HCT116 (cell line): ENCODE measurements at regions not wholly inside any gene's neighbourhood (a gene's known extent, or its start where the extent isn't known, plus 50 kb on each side); places are given as distances from the start of the nearest gene placed in this dataset.

Source experiments
- ATAC-seq: fragments of 200-7000 bp; cut with Tn5 transposase; 2 replicates; pipeline ENCODE4 v1.9.1; 2020; ENCODE audit warnings: mild to moderate bottlenecking, moderate library complexity
- BruUV-seq: library from RNA; stranded (reverse); fragments of 400-500 nt; replicated peaks from 2 replicates; lab custom pipeline; 2021; lab: Mats Ljungman, UMichigan
- CTCF ChIA-PET: fragments of 300-600 bp; sonication (Branson Sonifier 250); formaldehyde crosslinking; loops from one replicate; lab custom pipeline; 2021; ENCODE audit warnings: antibody characterized with exemption; lab: Charles Lee
- POLR2A ChIA-PET: fragments of 300-600, 350-600 bp; sonication (Branson Sonifier 250); formaldehyde crosslinking; loops from one replicate; lab custom pipeline; 2021; ENCODE audit warnings: antibody characterized with exemption; lab: Charles Lee
- RAD21 ChIA-PET, 2 experiments: fragments of 300-600 bp; sonication (Branson Sonifier 250); formaldehyde crosslinking; loops; one replicate each; lab custom pipeline; 2023; ENCODE audit warnings: low total read pairs in 2 of 2; ENCODE audit not compliant: uncharacterized antibody in 2 of 2, unreplicated experiment in 2 of 2, low non-redundant PET in 1 of 2; lab: Charles Lee
- DNase-seq: peaks from one replicate; pipeline ENCODE4 v3.0.0-alpha.2; 2010; ENCODE audit warnings: low read depth, low spot score
- H2AFZ ChIP-seq: fragments of 200-600 bp; shearing (Covaris generic), sonication (generic); 2 replicates; pipeline ENCODE4 v1.6.1; 2017; ENCODE audit warnings: low read depth, mixed run types, mixed read lengths, antibody characterized with exemption, low read length; ENCODE audit not compliant: poor library complexity, severe bottlenecking
- H3K27ac ChIP-seq: 2 replicates; pipeline ENCODE4 v1.5.1; 2012; ENCODE audit warnings: low read depth, low read length
- H3K27me3 ChIP-seq: fragments of 200-600 bp; sonication (generic); 2 replicates; pipeline ENCODE4 v1.6.1; 2016; ENCODE audit warnings: mixed run types, low read length, mixed read lengths; ENCODE audit not compliant: insufficient read depth
- H3K36me3 ChIP-seq, 2 experiments: fragments of 200-500 bp in 1 of 2; fragments of 200-600 bp in 1 of 2; sonication (Bioruptor generic) in 1 of 2; sonication (generic) in 1 of 2; 2 replicates each; pipeline versions ENCODE4 v1.5.1 to v1.6.1; 2014 to 2016; ENCODE audit warnings: low read length in 2 of 2, inconsistent platforms in 1 of 2, mixed read lengths in 1 of 2, mixed run types in 1 of 2; ENCODE audit not compliant: insufficient read depth in 2 of 2, control insufficient read depth in 1 of 2
- H3K4me1 ChIP-seq, 2 experiments: fragments of 200-600 bp in 1 of 2; sonication (generic) in 1 of 2; 2 replicates each; pipeline versions ENCODE4 v1.5.1 to v1.6.1; 2012 to 2017; ENCODE audit warnings: low read length in 2 of 2, inconsistent platforms in 1 of 2, mild to moderate bottlenecking in 1 of 2, mixed read lengths in 1 of 2, mixed run types in 1 of 2, moderate library complexity in 1 of 2; ENCODE audit not compliant: insufficient read depth in 2 of 2, control insufficient read depth in 1 of 2
- H3K4me2 ChIP-seq: fragments of 200-600 bp; sonication (generic); 2 replicates; pipeline ENCODE4 v1.6.1; 2017; ENCODE audit warnings: mixed run types, low read length, mixed read lengths
- H3K4me3 ChIP-seq, 2 experiments: fragments of 200-600 bp in 1 of 2; sonication (generic) in 1 of 2; replicated peaks in 1 of 2; 2 replicates each; pipeline ENCODE4 v1.5.1; 2011 to 2016; ENCODE audit warnings: low read length in 2 of 2, control low read depth in 1 of 2, low read depth in 1 of 2, mild to moderate bottlenecking in 1 of 2, mixed read lengths in 1 of 2, mixed run types in 1 of 2
- H3K79me2 ChIP-seq: fragments of 200-600 bp; sonication (generic); 2 replicates; pipeline ENCODE4 v1.6.1; 2017; ENCODE audit warnings: mild to moderate bottlenecking, mixed run types, low read length, moderate library complexity, mixed read lengths; ENCODE audit not compliant: insufficient read depth
- H3K9ac ChIP-seq: fragments of 200-600 bp; sonication (generic); 2 replicates; pipeline ENCODE4 v1.6.1; 2016; ENCODE audit warnings: low read length, mixed read lengths
- H3K9me2 ChIP-seq: fragments of 200-600 bp; sonication (generic), shearing (Covaris generic); 2 replicates; pipeline ENCODE4 v1.6.1; 2017; ENCODE audit warnings: mixed run types, mild to moderate bottlenecking, moderate library complexity; ENCODE audit not compliant: insufficient read depth
- H3K9me3 ChIP-seq, 2 experiments: fragments of 200-500 bp in 1 of 2; fragments of 200-600 bp in 1 of 2; sonication (Bioruptor generic) in 1 of 2; sonication (generic) in 1 of 2; 2 replicates each; pipeline ENCODE4 v1.6.1; 2014 to 2017; ENCODE audit warnings: low read length in 2 of 2, mixed read lengths in 2 of 2, inconsistent platforms in 1 of 2, low read depth in 1 of 2, mild to moderate bottlenecking in 1 of 2, mixed run types in 1 of 2, moderate library complexity in 1 of 2; ENCODE audit not compliant: control insufficient read depth in 1 of 2, insufficient read depth in 1 of 2
- H4K20me1 ChIP-seq: fragments of 200-600 bp; sonication (generic), shearing (Covaris generic); 2 replicates; pipeline ENCODE4 v1.6.1; 2017; ENCODE audit warnings: mixed run types, mild to moderate bottlenecking, moderate library complexity; ENCODE audit not compliant: insufficient read depth
- CEBPB ChIP-seq: IDR thresholded peaks from 2 replicates; pipeline ENCODE4 v1.6.1; 2012; ENCODE audit warnings: low read depth
- EZH2 ChIP-seq: fragments of 200-600 bp; sonication (generic); IDR thresholded peaks from 2 replicates; pipeline ENCODE4 v1.6.1; 2017; ENCODE audit warnings: antibody characterized with exemption, mixed run types
- EZH2phosphoT487 ChIP-seq: fragments of 200-600 bp; IDR thresholded peaks from 2 replicates; pipeline ENCODE4 v1.6.1; 2018; ENCODE audit warnings: antibody characterized with exemption, borderline replicate concordance
- FOSL1 ChIP-seq: IDR thresholded peaks from 2 replicates; pipeline ENCODE4 v1.6.1; 2012; ENCODE audit warnings: low read depth
- JUND ChIP-seq: IDR thresholded peaks from 2 replicates; pipeline ENCODE4 v1.6.1; 2012
- POLR2AphosphoS5 ChIP-seq: IDR thresholded peaks from 2 replicates; pipeline ENCODE4 v1.6.1; 2011; ENCODE audit warnings: mild to moderate bottlenecking, low read depth, low read length, moderate library complexity
- SIN3A ChIP-seq: IDR thresholded peaks from 2 replicates; pipeline ENCODE4 v1.6.1; 2012; ENCODE audit warnings: low read depth
- SP1 ChIP-seq: IDR thresholded peaks from 2 replicates; pipeline ENCODE4 v1.6.1; 2012; ENCODE audit warnings: low read depth
- SRF ChIP-seq: IDR thresholded peaks from 2 replicates; pipeline ENCODE4 v1.6.1; 2012; ENCODE audit warnings: low read depth
- intact Hi-C: fragments of 100-400 bp; cut with micrococcal nuclease; formaldehyde crosslinking; loops from 2 replicates; pipeline ENCODE4 v1.10.0; 2022
- TF ChIP-seq, protein P1 (sequence below): IDR thresholded peaks from 2 replicates; pipeline ENCODE4 v1.6.1; 2012
- TF ChIP-seq, protein P2 (sequence below), 3 experiments: fragments of 200-600 bp in 1 of 3; sonication (generic) in 1 of 3; IDR thresholded peaks in 2 of 3; conservative IDR thresholded peaks in 1 of 3; 2 replicates each; pipeline ENCODE4 v1.5.1; 2012 to 2017; ENCODE audit warnings: low read depth in 2 of 3, low read length in 2 of 3, antibody characterized with exemption in 1 of 3, borderline replicate concordance in 1 of 3, control low read depth in 1 of 3, mild to moderate bottlenecking in 1 of 3, mixed read lengths in 1 of 3, mixed run types in 1 of 3, moderate library complexity in 1 of 3; ENCODE audit not compliant: insufficient read depth in 1 of 3

GRCh38 chr6:130520221-130520620, 154.4 kb downstream of the TMEM200A start:
- H3K4me1 ChIP-seq, result peaks cover 3 to 26% of the 10 kb centered on the region in 2 experiments; a peak in 3 of 4 replicates
- no peak overlapping the region for H3K27ac ChIP-seq
- POLR2A ChIA-PET, result no interaction called here
- H3K9ac ChIP-seq, result no peak overlapping the region
- H3K9me2 ChIP-seq, result no peaks in the 10 kb centered on the region
- H2AFZ ChIP-seq, result peak overlapping the region; percentile 50
- H3K9me3 ChIP-seq, result no peaks in the 10 kb centered on the region
- intact Hi-C loops, result no loop called here
- DNase-seq (no peak), ATAC-seq (no peak)
- RAD21 ChIA-PET, result no interaction called here
- H3K4me3 ChIP-seq, result no peak overlapping the region
- no peak overlapping the region for H3K4me2 ChIP-seq
- H3K27me3 ChIP-seq, result no peaks in the 10 kb centered on the region
- TF ChIP-seq SP1 (peak; percentile 16; the same call in 1 of the 2 replicates), FOSL1 (no peak)
- H3K36me3 ChIP-seq, result 0 out of 4 replicates have a peak, but pooled peaks cover 0 to 4% of the 10 kb centered on the region in 2 experiments
- CTCF ChIA-PET, result no interaction called here
- no peaks in the 10 kb centered on the region for H3K79me2 ChIP-seq
- H4K20me1 ChIP-seq, result no peaks in the 10 kb centered on the region
- BruUV-seq, result no TSS peak

DNA sequence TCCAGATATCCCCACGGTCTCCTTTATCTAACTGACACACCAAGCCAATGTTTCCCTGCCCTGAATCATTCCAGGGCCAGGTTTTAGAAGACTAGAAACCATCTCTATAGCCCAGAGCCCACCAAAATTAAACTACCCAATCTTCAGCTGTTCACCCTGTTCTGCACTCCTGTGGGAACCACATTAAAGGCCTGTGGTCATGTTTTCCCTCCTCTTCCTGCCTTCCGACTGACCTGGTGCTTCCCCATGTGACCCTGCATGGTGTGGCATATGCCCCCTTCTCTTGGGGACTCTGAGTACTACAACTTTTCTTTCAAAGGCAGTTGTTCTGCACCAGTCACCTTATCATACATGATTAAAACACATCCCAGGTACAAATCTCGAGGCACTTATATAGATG, 155.0 kb downstream of the TMEM200A start:
- ChIA-PET RAD21 (no interaction called here), CTCF (no interaction called here)
- Histone ChIP-seq H4K20me1 (no peaks in the 10 kb centered on the region), H3K4me1 (peaks cover 3 to 26% of the 10 kb centered on the region in 2 experiments; a peak in 3 of 4 replicates), H3K9me3 (no peaks in the 10 kb centered on the region), H3K79me2 (no peaks in the 10 kb centered on the region), H3K9ac (no peak overlapping the region), H3K27me3 (no peaks in the 10 kb centered on the region)
- intact Hi-C loops, result no loop called here
- TF ChIP-seq, protein P1, sequence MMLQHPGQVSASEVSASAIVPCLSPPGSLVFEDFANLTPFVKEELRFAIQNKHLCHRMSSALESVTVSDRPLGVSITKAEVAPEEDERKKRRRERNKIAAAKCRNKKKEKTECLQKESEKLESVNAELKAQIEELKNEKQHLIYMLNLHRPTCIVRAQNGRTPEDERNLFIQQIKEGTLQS, result no peak
- no peak for TF ChIP-seq EZH2phosphoT487
- no peak for TF ChIP-seq CEBPB
- TF ChIP-seq, protein P2, sequence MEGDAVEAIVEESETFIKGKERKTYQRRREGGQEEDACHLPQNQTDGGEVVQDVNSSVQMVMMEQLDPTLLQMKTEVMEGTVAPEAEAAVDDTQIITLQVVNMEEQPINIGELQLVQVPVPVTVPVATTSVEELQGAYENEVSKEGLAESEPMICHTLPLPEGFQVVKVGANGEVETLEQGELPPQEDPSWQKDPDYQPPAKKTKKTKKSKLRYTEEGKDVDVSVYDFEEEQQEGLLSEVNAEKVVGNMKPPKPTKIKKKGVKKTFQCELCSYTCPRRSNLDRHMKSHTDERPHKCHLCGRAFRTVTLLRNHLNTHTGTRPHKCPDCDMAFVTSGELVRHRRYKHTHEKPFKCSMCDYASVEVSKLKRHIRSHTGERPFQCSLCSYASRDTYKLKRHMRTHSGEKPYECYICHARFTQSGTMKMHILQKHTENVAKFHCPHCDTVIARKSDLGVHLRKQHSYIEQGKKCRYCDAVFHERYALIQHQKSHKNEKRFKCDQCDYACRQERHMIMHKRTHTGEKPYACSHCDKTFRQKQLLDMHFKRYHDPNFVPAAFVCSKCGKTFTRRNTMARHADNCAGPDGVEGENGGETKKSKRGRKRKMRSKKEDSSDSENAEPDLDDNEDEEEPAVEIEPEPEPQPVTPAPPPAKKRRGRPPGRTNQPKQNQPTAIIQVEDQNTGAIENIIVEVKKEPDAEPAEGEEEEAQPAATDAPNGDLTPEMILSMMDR (IDR thresholded peaks at IDR 0.05 in 2 of 3, conservative IDR thresholded peaks at IDR 0.05 in 1 of 3; ENCODE audit: borderline replicate concordance in 1 of 3, insufficient read depth in 1 of 3, low read depth in 2 of 3, low read length in 2 of 3), result no peak
- no peak for TF ChIP-seq SRF
- TF ChIP-seq JUND, result no peak
- no peak for TF ChIP-seq EZH2
- TF ChIP-seq POLR2AphosphoS5, result no peak
- TF ChIP-seq SIN3A, result no peak
- TF ChIP-seq, all 23 proteins: peak for 0
- BruUV-seq, result no TSS peak
- H3K4me2 ChIP-seq, result no peak overlapping the region
- POLR2A ChIA-PET, result no interaction called here
- H3K27ac ChIP-seq, result no peak overlapping the region
- H2AFZ ChIP-seq, result peak overlapping the region; percentile 18
- DNase-seq (no peak), ATAC-seq (no peak)
- H3K4me3 ChIP-seq, result no peak overlapping the region
- H3K9me2 ChIP-seq, result no peaks in the 10 kb centered on the region
- H3K36me3 ChIP-seq, result 0 out of 4 replicates have a peak, but pooled peaks cover 0 to 4% of the 10 kb centered on the region in 2 experiments
